Glomerular visceral epithelial cell (primary cell): ENCODE measurements at regions not wholly inside any gene's neighbourhood (a gene's known extent, or its start where the extent isn't known, plus 50 kb on each side); places are given as distances from the start of the nearest gene placed in this dataset.
"Not testable (repeated sequence)": the region's sequence is repeated elsewhere in the genome, so short reads cannot be mapped to it uniquely, and the experiment has no call there.

Experiments used
- DNase-seq: peaks from one replicate; pipeline ENCODE4 v3.0.0-alpha.2; 2016; ENCODE audit errors: extremely low spot score

- no peak for DNase-seq
These were observed 389.7 kb downstream of the RAP2B start for GRCh38 chr3:153551536-153552285.

GRCh38 chr3:153552887-153553604 is 391.0 kb downstream of the RAP2B start:
- DNase-seq, result no peak

- DNase-seq, result no peak
These were observed 391.5 kb downstream of the RAP2B start for GRCh38 chr3:153553605-153553945.

- DNase-seq, result no peak
These were observed 393.9 kb downstream of the RAP2B start for GRCh38 chr3:153555919-153556318.

- DNase-seq, result not testable (repeated sequence)
These were observed 397.3 kb downstream of the RAP2B start for GRCh38 chr3:153559366-153559765.

- DNase-seq, result no peak
These were observed 405.0 kb downstream of the RAP2B start for GRCh38 chr3:153567011-153567410.

- no peak for DNase-seq
These were observed 405.5 kb downstream of the RAP2B start for GRCh38 chr3:153567556-153567955.

- DNase-seq, result not testable (repeated sequence)
These were observed 408.5 kb downstream of the RAP2B start for GRCh38 chr3:153570481-153570880.

GRCh38 chr3:153572165-153572564 is 410.1 kb downstream of the RAP2B start:
- no peak for DNase-seq

- no peak for DNase-seq
These were observed 410.6 kb downstream of the RAP2B start for GRCh38 chr3:153572654-153573053.

- DNase-seq, result no peak
These were observed 411.5 kb downstream of the RAP2B start for GRCh38 chr3:153573481-153573880.

GRCh38 chr3:153574445-153574844 is 412.4 kb downstream of the RAP2B start:
- no peak for DNase-seq

GRCh38 chr3:153577059-153577736 is 415.2 kb downstream of the RAP2B start:
- DNase-seq, result no peak

GRCh38 chr3:153578046-153578445 is 416.0 kb downstream of the RAP2B start:
- DNase-seq, result no peak

- no peak for DNase-seq
These were observed 428.0 kb downstream of the RAP2B start for GRCh38 chr3:153590051-153590450.

- peak; percentile 30 for DNase-seq
These were observed 429.7 kb downstream of the RAP2B start for GRCh38 chr3:153591561-153592245.

- peak; percentile 40 for DNase-seq
These were observed 433.3 kb downstream of the RAP2B start for GRCh38 chr3:153595186-153595815.

GRCh38 chr3:153596401-153596800 is 434.4 kb downstream of the RAP2B start:
- no peak for DNase-seq

- DNase-seq, result peak; percentile 86
These were observed 437.7 kb downstream of the RAP2B start for GRCh38 chr3:153599685-153600084.

GRCh38 chr3:153600896-153601295 is 438.9 kb downstream of the RAP2B start:
- no peak for DNase-seq

- DNase-seq, result no peak
These were observed 439.4 kb downstream of the RAP2B start for GRCh38 chr3:153601374-153601853.

GRCh38 chr3:153602801-153603200 is 440.8 kb downstream of the RAP2B start:
- no peak for DNase-seq
